Fibroblast of lung (primary cell): ENCODE measurements at regions not wholly inside any gene's neighbourhood (a gene's known extent, or its start where the extent isn't known, plus 50 kb on each side); places are given as distances from the start of the nearest gene placed in this dataset.
"Not testable (repeated sequence)": the region's sequence is repeated elsewhere in the genome, so short reads cannot be mapped to it uniquely, and the experiment has no call there.

Experiments used
- CTCF ChIP-seq, 2 donors: IDR thresholded peaks in 1 of 2; conservative IDR thresholded peaks in 1 of 2; 1 replicate in 1 of 2; 2 replicates in 1 of 2; pipeline ENCODE4 v1.5.1; 2011 to 2012; ENCODE audit warnings: low read length in 2 of 2, control low read depth in 1 of 2, inconsistent platforms in 1 of 2, low read depth in 1 of 2, mild to moderate bottlenecking in 1 of 2
- EZH2 ChIP-seq: IDR thresholded peaks from 2 replicates; pipeline ENCODE4 v1.5.1; 2012; ENCODE audit warnings: low read length, control low read depth, mild to moderate bottlenecking; ENCODE audit errors: missing control alignments

GRCh38 chr2:139410833-139411174, 630.6 kb upstream of the NXPH2 start:
- not testable (repeated sequence) for TF ChIP-seq CTCF (conservative IDR thresholded peaks at IDR 0.05 in 1 of 2, IDR thresholded peaks at IDR 0.05 in 1 of 2; ENCODE audit: low read depth in 1 of 2, low read length in 2 of 2); EZH2
